Naive B cell (primary cell): ENCODE measurements at regions not wholly inside any gene's neighbourhood (a gene's known extent, or its start where the extent isn't known, plus 50 kb on each side); places are given as distances from the start of the nearest gene placed in this dataset.

Experiments used
- ATAC-seq, 2 donors: fragments of 150-1000 bp; cut with Tn5 transposase; 2 replicates each; pipeline ENCODE4 v1.10.0; 2021; ENCODE audit warnings: low read depth in 2 of 2, mild to moderate bottlenecking in 2 of 2, moderate library complexity in 2 of 2
- DNase-seq: peaks from one replicate; pipeline ENCODE4 v3.0.0; 2022
- H3K27ac Mint-ChIP-seq, 6 donors: one replicate each; pipeline ENCODE4 v1.8.0; 2020 to 2022; ENCODE audit warnings: mild to moderate bottlenecking in 6 of 6, mixed read lengths in 6 of 6, moderate library complexity in 5 of 6, inconsistent platforms in 2 of 6
- H3K27me3 Mint-ChIP-seq, 3 donors: one replicate each; pipeline ENCODE4 v1.8.0; 2021 to 2022; ENCODE audit warnings: mixed read lengths in 3 of 3, mild to moderate bottlenecking in 1 of 3
- H3K36me3 Mint-ChIP-seq, 2 donors: one replicate each; pipeline ENCODE4 v1.8.0; 2020 to 2022; ENCODE audit warnings: mixed read lengths in 2 of 2, inconsistent platforms in 1 of 2, mild to moderate bottlenecking in 1 of 2
- H3K4me1 Mint-ChIP-seq, 3 donors: one replicate each; pipeline ENCODE4 v1.8.0; 2020 to 2022; ENCODE audit warnings: mixed read lengths in 3 of 3, inconsistent platforms in 1 of 3, mild to moderate bottlenecking in 1 of 3, moderate library complexity in 1 of 3
- H3K4me3 Mint-ChIP-seq, 8 donors: one replicate each; pipeline ENCODE4 v1.8.0; 2020 to 2022; ENCODE audit warnings: mild to moderate bottlenecking in 8 of 8, mixed read lengths in 8 of 8, moderate library complexity in 8 of 8, inconsistent platforms in 2 of 8
- H3K9me3 Mint-ChIP-seq, 7 donors: one replicate each; pipeline ENCODE4 v1.8.0; 2020 to 2022; ENCODE audit warnings: mixed read lengths in 7 of 7, mild to moderate bottlenecking in 5 of 7, inconsistent platforms in 2 of 7, moderate library complexity in 1 of 7

DNA sequence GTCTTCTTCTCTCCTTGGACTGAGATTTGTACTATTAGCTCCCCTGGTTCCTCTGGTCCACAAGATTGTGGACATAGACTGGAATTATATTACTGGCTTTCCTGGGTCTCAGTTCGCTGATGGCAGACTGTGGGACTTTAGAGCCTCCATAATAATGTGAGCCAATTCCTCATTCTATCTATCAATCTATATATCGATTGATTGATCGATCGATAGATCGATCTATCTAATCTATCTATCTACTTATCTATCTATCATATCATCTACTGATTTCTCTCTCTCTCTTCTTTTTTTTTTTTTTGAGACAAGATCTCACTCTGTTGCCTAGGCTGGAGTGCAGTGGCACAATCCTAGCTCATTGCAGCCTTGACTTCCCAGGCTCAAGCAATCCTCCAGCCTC, 51.5 kb upstream of the DDR1 start:
- Mint-ChIP-seq H3K4me1 (peaks cover 15 to 43% (median 28%) of the 10 kb centered on the region in 3 donors), H3K9me3 (no peaks in the 10 kb centered on the region), H3K4me3 (peak overlapping the region in 1 of 8 donors; percentile 37), H3K36me3 (no peaks in the 10 kb centered on the region), H3K27ac (peak overlapping the region in 2 of 6 donors; percentile 8 to 47), H3K27me3 (no peaks in the 10 kb centered on the region)
- DNase-seq = no peak
- ATAC-seq = no peak

DNA sequence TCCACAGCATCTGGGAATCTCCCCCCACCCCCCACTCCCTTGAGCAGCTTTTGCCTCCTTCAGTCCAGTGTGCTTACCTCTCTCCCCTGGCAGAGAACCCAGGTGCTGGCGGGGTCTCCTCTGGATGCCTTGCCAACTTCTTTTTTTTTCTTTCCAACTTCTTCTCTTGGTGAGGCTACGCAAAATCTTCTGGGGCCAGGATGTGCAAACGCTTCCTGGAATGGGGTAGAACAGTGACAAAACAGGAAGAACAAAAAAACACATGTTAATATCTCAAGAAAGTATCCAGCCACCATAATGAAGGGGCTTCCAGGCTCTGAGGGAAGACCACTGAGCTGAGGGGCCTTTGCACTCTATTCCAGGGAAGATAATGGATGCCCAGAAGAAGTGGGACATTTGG, 53.9 kb upstream of the DDR1 start:
- Mint-ChIP-seq H3K4me1 (peaks cover 13 to 41% (median 23%) of the 10 kb centered on the region in 3 donors), H3K4me3 (peak overlapping the region; percentile 6 to 72 (median 58)), H3K9me3 (no peaks in the 10 kb centered on the region), H3K27me3 (no peaks in the 10 kb centered on the region), H3K27ac (peak overlapping the region in 5 of 6 donors; percentile 11 to 90 (median 46)), H3K36me3 (no peaks in the 10 kb centered on the region)
- peak in 1 of 2 donors; percentile 26 for ATAC-seq
- DNase-seq = no peak

DNA sequence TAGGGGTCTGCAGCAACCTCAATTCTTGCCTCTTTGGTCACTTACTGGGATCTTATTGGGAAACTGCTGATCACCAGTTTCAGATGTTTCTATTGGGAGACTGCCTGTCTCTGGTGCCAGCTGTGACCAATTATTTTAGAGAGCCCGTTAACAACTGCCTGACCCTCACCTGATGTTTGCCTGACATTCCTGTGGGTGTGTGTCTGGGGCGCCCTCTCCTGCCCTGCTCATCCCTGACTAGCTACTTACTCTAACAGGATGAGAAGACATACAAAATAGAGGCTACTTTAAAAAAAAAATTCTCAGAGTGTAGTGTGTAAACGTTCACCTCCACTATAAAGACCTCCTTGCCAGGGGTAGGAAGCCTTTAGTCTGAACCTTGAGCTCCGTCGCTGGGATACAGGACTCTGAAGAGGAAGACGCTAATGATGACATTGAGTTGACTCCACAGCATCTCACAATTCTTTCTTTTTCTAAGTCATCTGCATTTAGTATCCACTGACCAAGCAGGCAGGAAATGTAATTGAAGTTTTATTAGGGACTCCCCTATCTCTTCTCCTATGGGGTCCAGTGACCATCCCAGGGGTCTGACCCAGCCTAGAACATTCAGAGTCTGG, 54.6 kb upstream of the DDR1 start:
- H3K27ac Mint-ChIP-seq = peak overlapping the region in 3 of 6 donors; percentile 1 to 73 (median 70)
- no peak for ATAC-seq
- H3K4me3 Mint-ChIP-seq = peak overlapping the region in 5 of 8 donors; percentile 13 to 72 (median 41)
- no peak for DNase-seq
- H3K4me1 Mint-ChIP-seq = peaks cover 13 to 37% (median 20%) of the 10 kb centered on the region in 3 donors
- no peaks in the 10 kb centered on the region for H3K27me3 Mint-ChIP-seq
- no peaks in the 10 kb centered on the region for H3K36me3 Mint-ChIP-seq
- H3K9me3 Mint-ChIP-seq = no peaks in the 10 kb centered on the region

DNA sequence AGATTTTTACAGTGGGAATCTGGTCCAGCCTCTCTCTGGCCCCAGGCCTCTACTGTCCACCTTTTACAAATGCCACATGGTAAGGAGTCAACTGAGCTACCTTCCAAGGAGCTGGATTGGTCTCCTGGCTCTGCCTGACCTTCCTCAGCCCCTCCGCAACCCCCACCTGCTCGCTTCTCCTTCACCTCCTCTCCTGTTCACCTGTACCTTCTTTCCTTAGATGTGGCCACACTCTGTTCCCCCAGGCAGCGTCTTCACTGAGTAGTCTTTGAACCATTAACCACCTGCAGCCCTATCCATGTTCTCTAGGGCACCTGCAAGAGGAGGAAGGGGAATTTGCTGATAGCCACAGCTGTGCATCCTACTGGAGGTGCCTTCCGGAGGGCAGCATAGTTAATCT, 55.3 kb upstream of the DDR1 start:
- H3K4me1 Mint-ChIP-seq = peaks cover 13 to 29% (median 13%) of the 10 kb centered on the region in 3 donors

DNA sequence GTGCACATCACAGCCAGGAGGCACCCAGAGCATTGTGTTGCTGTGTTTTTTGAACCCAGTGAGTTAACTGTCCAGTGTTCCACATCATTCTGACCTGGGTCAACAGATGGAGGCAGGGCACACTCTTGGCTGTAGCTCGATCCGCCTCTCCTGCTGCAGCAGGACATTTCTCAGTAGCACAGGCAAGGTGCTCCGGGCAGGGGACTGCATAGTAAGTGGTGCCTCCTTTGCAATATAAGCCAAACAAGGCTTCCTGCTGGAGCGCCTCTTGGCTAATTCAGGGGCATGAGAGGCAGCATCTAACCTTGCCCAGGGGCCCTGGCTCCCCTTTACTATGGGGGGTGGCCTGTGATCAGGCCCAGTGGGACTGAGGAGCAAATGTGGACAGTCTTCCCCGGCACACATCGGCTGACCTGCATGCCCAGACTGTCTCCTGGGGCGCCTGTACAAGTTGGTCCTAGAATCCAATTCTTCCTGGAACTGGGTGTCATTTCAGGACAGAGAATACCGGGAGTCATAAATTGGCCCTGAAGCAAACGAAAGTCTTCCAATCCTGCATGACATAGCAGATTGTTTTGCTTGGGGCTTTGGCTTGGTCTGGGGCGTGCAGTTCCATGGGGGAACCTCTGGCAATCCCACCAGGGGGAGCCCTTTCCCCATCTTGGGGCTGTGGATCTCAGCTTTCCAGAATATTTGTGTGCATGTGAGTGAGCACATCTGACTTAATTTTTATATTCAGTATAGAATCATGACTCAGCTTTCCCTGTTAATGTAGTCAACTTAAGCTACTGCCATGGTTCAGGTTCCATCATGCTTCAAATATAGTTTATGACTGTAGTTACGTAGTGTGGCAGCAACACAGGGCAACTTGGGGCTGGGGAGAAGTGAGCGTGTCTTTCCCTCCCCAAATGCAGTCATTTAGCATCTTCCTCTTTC, 56.0 kb upstream of the DDR1 start:
- H3K27me3 Mint-ChIP-seq = no peaks in the 10 kb centered on the region
- no peak overlapping the region for H3K27ac Mint-ChIP-seq
- ATAC-seq (peak; percentile 85 to 90), DNase-seq (peak; percentile 65)
- H3K36me3 Mint-ChIP-seq = no peaks in the 10 kb centered on the region
- H3K4me3 Mint-ChIP-seq = no peak overlapping the region
- peaks cover 13 to 29% (median 15%) of the 10 kb centered on the region in 3 donors for H3K4me1 Mint-ChIP-seq
- H3K9me3 Mint-ChIP-seq = no peaks in the 10 kb centered on the region

More for the DNA sequence above, 55.3 kb upstream of the DDR1 start:
- Mint-ChIP-seq H3K27me3 (no peaks in the 10 kb centered on the region), H3K27ac (no peak overlapping the region), H3K36me3 (no peaks in the 10 kb centered on the region), H3K9me3 (no peaks in the 10 kb centered on the region), H3K4me3 (peak overlapping the region in 1 of 8 donors; percentile 29)
- DNase-seq = no peak
- no peak for ATAC-seq

DNA sequence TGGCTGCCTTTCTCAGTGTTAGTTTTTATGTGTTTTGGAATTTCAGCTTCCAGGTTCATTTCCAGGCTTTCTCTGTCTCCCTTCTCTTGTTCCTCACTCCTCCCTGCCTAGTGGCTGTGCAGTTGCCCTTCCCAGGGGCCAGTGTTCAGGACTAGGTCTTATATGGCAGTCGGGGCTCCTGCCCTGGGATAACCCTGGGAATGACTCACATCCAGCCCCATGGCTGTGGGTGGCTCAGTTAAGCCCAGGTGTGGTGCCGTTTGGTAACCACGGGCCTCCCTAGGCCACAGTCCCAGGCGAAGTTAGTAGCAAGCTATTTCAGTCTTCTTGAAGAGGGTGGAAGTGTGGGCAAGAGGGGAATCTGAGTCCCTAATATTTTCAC, 57.4 kb upstream of the DDR1 start:
- Mint-ChIP-seq H3K27me3 (no peaks in the 10 kb centered on the region), H3K9me3 (no peaks in the 10 kb centered on the region), H3K27ac (peak overlapping the region in 2 of 6 donors; percentile 29 to 87), H3K36me3 (no peaks in the 10 kb centered on the region), H3K4me1 (peaks cover 13 to 30% (median 17%) of the 10 kb centered on the region in 3 donors), H3K4me3 (no peak overlapping the region)
- DNase-seq (no peak), ATAC-seq (no peak)

DNA sequence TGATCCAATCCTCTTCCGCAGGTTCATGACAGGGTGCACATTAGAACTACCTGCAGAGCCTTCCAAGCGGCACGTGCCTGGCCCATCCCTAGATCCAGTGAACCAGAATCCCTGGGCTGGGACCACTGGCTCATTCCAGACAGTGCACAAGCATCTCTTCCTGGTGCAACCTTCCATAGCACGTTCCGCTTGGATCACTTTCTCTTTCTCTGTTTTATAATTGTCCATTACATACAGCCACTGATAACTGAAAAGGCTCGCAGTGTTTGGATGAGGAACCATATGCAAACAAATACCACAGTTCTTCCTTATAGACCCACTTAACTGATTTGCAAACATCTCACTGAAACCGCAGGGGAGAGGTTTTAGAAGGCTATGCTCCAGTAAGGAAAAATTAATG, 59.6 kb upstream of the DDR1 start:
- ATAC-seq = no peak
- H3K9me3 Mint-ChIP-seq = no peaks in the 10 kb centered on the region
- H3K4me1 Mint-ChIP-seq = peaks cover 0 to 16% (median 11%) of the 10 kb centered on the region in 3 donors
- H3K36me3 Mint-ChIP-seq = no peaks in the 10 kb centered on the region
- no peak overlapping the region for H3K4me3 Mint-ChIP-seq
- no peak for DNase-seq
- H3K27ac Mint-ChIP-seq = no peak overlapping the region
- no peaks in the 10 kb centered on the region for H3K27me3 Mint-ChIP-seq

DNA sequence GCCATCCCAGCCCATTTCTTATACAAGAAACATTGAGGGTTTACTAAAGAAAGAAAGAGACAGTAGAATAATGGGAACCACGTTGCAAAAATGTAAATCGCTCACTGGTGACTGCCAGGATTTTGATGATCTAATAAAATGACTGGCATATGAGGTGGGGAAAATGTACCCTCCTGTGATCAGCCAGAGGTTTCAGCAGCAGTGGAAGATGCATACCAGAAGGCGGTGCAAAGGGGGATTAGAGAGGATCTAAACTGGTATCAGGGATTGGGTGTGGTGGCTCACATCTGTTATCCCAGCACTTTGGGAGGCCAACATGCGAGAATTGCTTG, 60.8 kb upstream of the DDR1 start:
- Mint-ChIP-seq H3K36me3 (no peaks in the 10 kb centered on the region), H3K27me3 (no peaks in the 10 kb centered on the region), H3K4me3 (no peak overlapping the region), H3K9me3 (no peaks in the 10 kb centered on the region), H3K4me1 (peaks cover 0 to 5% (median 4%) of the 10 kb centered on the region in 3 donors), H3K27ac (peak overlapping the region in 1 of 6 donors; percentile 21)
- DNase-seq (no peak), ATAC-seq (no peak)

DNA sequence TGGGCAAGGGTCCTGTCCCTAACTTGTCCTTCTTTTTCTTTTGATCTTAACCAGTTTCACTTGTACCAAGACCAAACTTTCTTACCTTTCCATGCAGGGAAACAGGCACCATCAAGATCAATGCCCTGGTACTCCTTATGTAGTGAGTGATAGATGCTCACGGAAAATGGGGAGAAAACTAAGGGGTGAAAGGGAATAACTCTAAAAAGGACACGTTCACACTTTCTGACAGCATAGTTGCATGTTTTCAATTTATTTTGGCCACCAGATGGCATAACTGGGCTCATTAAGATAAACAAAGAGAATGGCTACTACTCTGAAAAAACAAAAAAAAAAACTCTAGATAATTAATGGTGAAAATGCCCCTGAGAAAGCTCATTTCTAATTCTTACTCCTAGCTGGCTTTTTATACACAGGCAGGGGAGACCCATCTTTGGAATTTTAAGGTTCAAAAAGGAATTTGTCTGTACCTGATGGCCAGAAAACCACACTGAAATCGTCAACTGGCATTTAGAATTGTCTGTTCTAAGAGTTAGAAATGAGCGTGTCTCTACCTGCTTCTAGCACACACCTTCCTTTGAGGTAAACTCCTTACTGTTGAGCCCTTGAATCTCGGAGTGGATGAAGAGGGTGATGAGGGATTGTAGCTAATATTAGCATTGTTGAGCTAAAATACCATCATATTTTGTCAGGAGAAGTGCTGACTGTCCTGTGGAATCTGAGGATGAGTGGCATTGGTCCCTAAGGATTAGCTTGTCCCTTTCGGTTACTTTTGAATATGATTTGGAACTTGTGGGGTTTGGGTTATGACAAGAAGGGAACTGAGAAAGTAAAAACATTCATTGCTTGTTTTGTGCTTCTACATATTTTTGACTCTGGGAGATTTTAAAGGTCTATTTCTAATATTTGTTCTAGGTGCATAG, 62.2 kb upstream of the DDR1 start:
- Mint-ChIP-seq H3K4me3 (no peak overlapping the region), H3K36me3 (no peaks in the 10 kb centered on the region), H3K27ac (peak overlapping the region in 1 of 6 donors; percentile 41), H3K4me1 (peaks cover 0 to 5% (median 4%) of the 10 kb centered on the region in 3 donors), H3K27me3 (no peaks in the 10 kb centered on the region), H3K9me3 (no peaks in the 10 kb centered on the region)
- DNase-seq (peak; percentile 16), ATAC-seq (peak in 1 of 2 donors; percentile 37)

DNA sequence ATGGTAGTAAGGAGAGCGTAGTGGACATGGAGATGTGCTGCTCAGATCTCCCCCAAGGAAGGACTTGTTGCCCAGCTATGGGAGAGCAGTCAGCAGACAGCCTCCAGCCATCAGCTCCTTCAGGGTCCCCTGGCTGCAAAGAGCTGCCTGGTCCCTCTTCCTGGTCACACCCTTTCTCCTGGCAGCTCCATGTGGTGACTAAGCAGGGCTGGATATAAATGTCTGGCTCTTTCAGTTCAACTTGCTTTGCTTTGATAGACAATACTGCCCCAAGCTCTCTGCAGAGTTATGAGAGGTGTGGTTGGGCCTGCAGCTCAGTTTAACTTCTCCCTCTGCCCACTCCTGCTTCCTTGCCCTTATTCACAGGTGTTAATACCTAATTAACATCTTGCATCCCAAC, 64.1 kb upstream of the DDR1 start:
- Mint-ChIP-seq H3K4me3 (no peak overlapping the region), H3K27me3 (no peaks in the 10 kb centered on the region), H3K36me3 (no peaks in the 10 kb centered on the region), H3K27ac (no peak overlapping the region), H3K9me3 (no peaks in the 10 kb centered on the region), H3K4me1 (peaks cover 0 to 7% (median 4%) of the 10 kb centered on the region in 3 donors)
- ATAC-seq (no peak), DNase-seq (no peak)

DNA sequence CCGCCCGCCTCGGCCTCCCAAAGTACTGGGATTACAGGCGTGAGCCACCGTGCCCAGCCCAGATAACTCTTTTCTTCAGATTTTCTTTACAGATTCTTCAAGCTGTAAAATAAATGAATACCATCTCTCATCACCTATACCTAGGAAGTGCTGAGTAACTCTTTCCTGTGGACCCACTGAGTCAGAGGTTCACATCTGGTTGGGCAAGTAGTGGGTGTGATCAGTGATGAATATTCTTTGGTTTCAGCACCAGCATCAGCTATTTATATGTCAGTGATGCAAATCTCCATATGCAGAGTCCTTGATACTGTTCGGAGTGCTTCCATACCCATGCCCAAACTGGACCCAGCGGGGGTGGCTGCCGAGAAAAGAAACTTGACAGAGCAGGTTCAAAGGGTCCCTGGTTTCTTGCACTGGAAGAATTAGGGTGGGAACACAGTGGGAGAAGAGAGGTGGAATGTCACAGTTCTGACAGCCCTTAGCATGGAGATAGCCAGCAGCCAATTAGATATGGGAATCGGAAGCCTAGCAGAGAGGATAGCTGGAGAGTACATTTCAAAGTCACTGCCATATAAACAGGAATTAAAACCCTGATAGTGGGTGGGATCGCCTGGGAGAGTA, 64.9 kb upstream of the DDR1 start:
- no peak for ATAC-seq
- Mint-ChIP-seq H3K4me1 (peaks cover 0 to 7% (median 5%) of the 10 kb centered on the region in 3 donors), H3K27ac (peak overlapping the region in 1 of 6 donors; percentile 32), H3K4me3 (no peak overlapping the region), H3K27me3 (peaks cover 0 to 4% (median under 1%) of the 10 kb centered on the region in 3 donors), H3K9me3 (no peaks in the 10 kb centered on the region), H3K36me3 (no peaks in the 10 kb centered on the region)
- DNase-seq = no peak

DNA sequence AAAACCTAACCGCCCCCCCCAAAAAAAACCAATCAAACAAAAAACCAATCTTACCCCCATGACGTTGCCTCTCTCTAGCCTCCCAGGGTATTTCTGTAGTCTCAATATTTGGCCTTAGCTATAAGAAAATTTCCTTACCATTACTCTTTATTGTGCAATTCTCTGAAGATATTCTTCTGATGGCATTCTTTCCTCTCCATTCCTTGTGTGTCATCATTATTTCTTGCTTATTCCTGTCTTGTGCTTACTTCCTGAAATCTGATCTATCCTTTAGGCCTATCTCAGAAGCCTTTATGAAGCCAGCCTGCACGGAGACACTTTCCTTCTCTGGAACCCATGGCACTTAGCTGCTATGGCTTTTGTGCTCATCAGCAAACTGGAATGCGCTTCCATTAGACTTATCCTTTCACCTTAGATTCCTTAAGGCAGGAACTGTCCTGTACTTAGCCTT, 65.9 kb upstream of the DDR1 start:
- peaks cover 0 to 7% (median 7%) of the 10 kb centered on the region in 3 donors for H3K4me1 Mint-ChIP-seq
- ATAC-seq (no peak), DNase-seq (no peak)
- no peaks in the 10 kb centered on the region for H3K36me3 Mint-ChIP-seq
- no peak overlapping the region for H3K4me3 Mint-ChIP-seq
- no peak overlapping the region for H3K27ac Mint-ChIP-seq
- peaks cover 0 to 6% (median 5%) of the 10 kb centered on the region in 3 donors for H3K27me3 Mint-ChIP-seq
- no peaks in the 10 kb centered on the region for H3K9me3 Mint-ChIP-seq
